ENCODE measurements at regions not wholly inside any gene's neighbourhood (a gene's known extent, or its start where the extent isn't known, plus 50 kb on each side); places are given as distances from the start of the nearest gene placed in this dataset.

DNA sequence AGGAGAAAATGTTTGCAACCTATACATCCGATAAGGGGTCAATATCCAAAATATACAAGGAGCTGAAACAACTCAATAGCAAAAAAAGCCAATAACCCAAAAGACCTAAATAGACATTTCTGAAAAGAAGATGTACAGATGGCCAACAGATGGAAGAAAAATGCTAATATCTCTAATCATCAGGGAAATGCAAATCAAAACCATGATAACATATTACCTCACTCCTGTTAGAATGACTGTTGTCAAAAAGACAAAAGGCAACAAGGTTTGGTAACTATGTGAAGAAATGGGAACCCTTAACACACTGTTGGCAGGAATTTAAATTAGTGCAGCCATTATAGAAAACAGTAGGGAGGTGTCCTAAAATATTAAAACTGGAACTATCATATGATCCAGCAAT, 74.7 kb downstream of the LEPR start:
- TF ChIP-seq, protein P1, sequence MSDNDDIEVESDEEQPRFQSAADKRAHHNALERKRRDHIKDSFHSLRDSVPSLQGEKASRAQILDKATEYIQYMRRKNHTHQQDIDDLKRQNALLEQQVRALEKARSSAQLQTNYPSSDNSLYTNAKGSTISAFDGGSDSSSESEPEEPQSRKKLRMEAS (IDR thresholded peaks at IDR 0.05) = no peak
- TF ChIP-seq, protein P2, sequence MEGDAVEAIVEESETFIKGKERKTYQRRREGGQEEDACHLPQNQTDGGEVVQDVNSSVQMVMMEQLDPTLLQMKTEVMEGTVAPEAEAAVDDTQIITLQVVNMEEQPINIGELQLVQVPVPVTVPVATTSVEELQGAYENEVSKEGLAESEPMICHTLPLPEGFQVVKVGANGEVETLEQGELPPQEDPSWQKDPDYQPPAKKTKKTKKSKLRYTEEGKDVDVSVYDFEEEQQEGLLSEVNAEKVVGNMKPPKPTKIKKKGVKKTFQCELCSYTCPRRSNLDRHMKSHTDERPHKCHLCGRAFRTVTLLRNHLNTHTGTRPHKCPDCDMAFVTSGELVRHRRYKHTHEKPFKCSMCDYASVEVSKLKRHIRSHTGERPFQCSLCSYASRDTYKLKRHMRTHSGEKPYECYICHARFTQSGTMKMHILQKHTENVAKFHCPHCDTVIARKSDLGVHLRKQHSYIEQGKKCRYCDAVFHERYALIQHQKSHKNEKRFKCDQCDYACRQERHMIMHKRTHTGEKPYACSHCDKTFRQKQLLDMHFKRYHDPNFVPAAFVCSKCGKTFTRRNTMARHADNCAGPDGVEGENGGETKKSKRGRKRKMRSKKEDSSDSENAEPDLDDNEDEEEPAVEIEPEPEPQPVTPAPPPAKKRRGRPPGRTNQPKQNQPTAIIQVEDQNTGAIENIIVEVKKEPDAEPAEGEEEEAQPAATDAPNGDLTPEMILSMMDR (IDR thresholded peaks at IDR 0.05; ENCODE audit: low read depth, low read length, missing input control) = no peak
- TF ChIP-seq, protein P3, sequence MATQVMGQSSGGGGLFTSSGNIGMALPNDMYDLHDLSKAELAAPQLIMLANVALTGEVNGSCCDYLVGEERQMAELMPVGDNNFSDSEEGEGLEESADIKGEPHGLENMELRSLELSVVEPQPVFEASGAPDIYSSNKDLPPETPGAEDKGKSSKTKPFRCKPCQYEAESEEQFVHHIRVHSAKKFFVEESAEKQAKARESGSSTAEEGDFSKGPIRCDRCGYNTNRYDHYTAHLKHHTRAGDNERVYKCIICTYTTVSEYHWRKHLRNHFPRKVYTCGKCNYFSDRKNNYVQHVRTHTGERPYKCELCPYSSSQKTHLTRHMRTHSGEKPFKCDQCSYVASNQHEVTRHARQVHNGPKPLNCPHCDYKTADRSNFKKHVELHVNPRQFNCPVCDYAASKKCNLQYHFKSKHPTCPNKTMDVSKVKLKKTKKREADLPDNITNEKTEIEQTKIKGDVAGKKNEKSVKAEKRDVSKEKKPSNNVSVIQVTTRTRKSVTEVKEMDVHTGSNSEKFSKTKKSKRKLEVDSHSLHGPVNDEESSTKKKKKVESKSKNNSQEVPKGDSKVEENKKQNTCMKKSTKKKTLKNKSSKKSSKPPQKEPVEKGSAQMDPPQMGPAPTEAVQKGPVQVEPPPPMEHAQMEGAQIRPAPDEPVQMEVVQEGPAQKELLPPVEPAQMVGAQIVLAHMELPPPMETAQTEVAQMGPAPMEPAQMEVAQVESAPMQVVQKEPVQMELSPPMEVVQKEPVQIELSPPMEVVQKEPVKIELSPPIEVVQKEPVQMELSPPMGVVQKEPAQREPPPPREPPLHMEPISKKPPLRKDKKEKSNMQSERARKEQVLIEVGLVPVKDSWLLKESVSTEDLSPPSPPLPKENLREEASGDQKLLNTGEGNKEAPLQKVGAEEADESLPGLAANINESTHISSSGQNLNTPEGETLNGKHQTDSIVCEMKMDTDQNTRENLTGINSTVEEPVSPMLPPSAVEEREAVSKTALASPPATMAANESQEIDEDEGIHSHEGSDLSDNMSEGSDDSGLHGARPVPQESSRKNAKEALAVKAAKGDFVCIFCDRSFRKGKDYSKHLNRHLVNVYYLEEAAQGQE (IDR thresholded peaks at IDR 0.05) = no peak
- TF ChIP-seq RAD21 (IDR thresholded peaks at IDR 0.05) = no peak
- TF ChIP-seq RXRA (IDR thresholded peaks at IDR 0.05) = no peak
- no peak for TF ChIP-seq JUND (IDR thresholded peaks at IDR 0.05)
- TF ChIP-seq EGR1 (IDR thresholded peaks at IDR 0.05; ENCODE audit: low read depth in 2 of 2) = no peak
